ENCODE measurements at regions not wholly inside any gene's neighbourhood (a gene's known extent, or its start where the extent isn't known, plus 50 kb on each side); places are given as distances from the start of the nearest gene placed in this dataset.

DNA sequence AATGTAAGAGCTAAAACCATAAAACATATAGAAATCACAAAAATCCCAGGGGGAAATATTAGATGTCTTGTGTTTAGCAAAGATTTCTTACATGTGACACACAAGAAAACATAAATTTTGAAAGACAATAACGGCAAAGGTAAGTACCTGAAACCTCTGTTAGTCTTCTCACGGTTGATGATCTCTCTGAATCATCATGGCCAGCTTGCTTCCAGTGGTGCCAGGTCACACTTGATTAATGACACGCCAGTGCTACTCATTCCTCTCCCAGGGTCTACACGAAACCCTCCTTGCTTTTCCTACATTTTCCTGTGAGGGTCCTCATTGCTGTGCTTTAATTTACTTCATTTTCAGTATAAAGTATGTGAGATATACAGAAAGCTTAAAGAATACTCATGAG is 114.4 kb upstream of the PARP11 start:
- DNase-seq, result no peak

GRCh38 chr12:3980504-3981272 is 107.5 kb upstream of the PARP11 start:
- DNase-seq, result no peak

- DNase-seq, result no peak
Observed at GRCh38 chr12:3977621-3978020, 104.4 kb upstream of the PARP11 start.

DNA sequence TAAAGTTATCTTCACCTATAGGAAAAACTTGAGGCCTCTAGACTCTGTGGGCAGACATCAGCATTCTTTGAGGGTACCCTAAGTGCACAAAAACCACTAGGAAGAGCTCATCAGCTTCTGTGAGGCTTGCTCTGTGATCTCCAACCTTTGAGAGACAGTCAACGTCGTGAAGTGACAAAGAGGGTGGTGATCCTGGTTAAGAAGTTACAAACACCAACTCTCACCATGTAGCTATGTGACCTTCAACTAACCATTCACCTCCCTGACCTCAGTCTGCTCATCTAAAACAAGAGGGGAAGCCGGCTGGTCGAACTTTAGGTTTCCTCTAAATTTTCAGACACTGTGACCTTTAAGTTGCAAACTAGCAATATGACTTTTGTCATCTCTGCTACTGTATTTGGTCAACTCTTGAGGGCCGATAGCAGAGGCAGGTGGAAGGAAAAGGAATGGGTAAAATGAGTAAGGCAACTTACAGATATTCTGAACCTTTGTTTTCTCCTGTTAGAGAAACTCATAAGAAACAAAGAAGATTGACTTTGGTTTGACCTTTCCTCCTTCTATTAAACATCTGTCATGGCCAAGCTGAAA is 103.2 kb upstream of the PARP11 start:
- no peak for DNase-seq

- DNase-seq, result no peak
Observed at GRCh38 chr12:3975652-3976051, 102.5 kb upstream of the PARP11 start.

DNA sequence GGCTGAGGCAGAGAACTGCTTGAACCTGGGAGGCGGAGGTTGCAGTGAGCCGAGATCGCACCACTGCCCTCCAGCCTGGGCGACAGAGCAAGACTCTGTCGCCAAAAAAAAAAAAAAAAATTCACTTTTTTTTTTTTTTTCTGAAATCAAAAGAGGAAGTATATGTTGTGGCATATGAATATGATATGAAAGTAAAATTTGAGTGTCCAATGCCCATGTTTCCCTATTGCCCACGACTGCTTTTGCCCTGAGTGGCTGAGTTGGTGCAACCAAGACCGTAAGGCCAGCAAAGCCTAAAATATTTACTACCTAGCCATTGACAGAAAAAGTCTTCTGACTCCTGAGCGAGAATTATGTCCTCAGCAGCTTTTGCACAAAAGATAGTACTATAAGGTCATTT is 101.7 kb upstream of the PARP11 start:
- no peak for DNase-seq

GRCh38 chr12:3973973-3974644 is 100.9 kb upstream of the PARP11 start:
- DNase-seq, result no peak

- DNase-seq, result no peak
Observed at GRCh38 chr12:3973269-3973884, 100.2 kb upstream of the PARP11 start.

DNA sequence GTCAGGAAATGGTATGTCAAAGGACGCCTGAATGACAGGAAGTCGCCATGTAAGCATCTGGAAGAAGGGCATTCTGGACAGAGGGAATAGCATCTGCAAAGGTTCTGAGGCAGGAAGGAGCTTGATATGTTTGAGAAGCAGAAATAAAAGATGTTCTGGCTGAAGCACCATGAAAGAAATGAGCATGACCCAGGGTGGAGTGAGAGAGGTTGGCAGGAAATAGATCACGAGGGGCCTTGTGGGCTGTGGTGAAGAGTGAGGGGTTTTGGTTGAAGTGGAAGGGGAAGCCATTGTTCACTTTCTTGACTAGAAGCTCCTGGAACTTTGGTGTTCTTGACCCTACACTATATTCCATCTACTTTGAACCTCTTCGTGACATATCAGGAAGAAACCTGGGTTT is 99.4 kb upstream of the PARP11 start:
- DNase-seq, result no peak

DNA sequence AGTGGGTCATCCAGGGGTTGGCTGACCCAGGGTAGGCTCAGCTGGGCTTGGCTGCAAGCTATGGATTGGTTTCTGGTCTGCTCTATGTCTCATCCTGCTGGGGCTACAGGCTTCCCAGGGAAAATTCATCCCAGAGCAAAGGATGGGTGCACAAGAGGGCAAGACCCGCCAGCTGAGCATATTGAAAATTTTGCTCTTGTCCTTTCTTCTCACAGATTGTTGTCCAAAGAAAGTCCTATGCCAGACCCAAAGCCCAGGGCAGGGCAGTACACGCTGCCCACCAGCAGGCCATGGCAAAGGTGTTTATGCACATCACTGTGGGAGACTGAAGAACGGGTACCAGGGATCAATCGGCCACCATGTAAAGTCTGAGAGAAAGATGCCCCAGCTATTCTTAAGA is 95.3 kb upstream of the PARP11 start:
- no peak for DNase-seq

- no peak for DNase-seq
Observed at GRCh38 chr12:3967556-3968160, 94.5 kb upstream of the PARP11 start.

GRCh38 chr12:3966376-3966775 is 93.2 kb upstream of the PARP11 start:
- DNase-seq, result no peak

DNA sequence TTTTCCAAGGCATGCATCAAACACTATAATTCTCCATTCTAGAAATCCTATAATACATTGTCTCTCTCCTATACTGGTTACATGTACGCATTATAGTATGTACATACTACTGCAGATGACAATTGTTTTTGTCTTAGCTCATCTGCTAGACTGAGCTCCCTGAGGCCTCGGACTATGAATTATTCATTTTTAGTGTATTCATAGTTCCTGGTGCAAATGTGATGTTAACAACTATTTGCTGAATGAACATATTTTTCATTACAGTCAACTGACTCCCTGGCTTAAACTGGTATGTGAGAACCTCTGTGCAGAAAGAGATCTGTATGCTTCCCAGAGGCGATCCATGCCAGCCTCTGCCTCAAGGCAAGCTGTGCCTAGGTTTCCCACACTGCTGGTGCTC is 91.8 kb upstream of the PARP11 start:
- DNase-seq, result no peak

- DNase-seq, result no peak
Observed at GRCh38 chr12:3964439-3964838, 91.2 kb upstream of the PARP11 start.

DNA sequence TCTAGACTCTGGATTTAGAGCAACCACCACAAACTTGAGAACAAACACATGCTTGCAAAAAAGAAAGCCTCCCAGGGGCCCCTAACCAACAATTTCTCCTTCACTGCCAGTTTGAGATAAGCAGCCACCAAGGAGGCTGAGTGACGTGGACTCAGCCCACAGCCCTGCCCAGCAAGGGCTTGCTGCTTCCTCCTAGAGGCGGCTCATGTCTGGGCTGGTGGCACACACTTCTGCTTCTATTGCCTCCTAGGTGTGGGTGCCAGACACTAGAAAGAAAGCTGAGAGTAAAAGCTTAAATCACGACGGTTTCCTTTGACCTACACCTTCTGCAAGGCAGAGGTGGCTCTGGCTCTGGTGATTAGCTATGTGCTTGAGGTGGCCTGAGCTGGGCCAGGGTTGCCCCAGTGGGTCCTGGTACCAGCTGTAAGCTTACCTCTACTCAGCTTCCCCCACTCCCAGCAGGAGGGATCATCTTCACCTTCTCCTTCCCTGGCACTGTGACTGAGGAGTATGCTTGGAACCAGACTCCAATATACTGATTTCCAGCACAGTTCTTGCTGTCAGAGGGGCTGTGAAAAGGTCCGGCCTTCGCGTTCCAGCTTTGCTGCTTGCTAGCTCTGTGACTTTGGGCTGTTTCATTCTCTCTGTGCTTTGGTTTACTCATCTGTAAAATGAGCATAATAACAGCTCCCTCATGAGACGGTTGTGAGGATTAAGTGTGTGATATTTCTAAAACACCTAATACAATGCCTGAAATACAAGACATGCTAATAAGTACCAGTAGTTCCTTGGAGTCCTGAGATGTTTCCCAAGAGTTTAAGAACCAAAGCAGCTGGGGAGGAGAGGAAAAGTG is 89.7 kb upstream of the PARP11 start:
- DNase-seq, result peak; percentile 34

GRCh38 chr12:3961591-3961990 is 88.4 kb upstream of the PARP11 start:
- DNase-seq, result no peak

- DNase-seq, result no peak
Observed at GRCh38 chr12:3959799-3960560, 86.8 kb upstream of the PARP11 start.

DNA sequence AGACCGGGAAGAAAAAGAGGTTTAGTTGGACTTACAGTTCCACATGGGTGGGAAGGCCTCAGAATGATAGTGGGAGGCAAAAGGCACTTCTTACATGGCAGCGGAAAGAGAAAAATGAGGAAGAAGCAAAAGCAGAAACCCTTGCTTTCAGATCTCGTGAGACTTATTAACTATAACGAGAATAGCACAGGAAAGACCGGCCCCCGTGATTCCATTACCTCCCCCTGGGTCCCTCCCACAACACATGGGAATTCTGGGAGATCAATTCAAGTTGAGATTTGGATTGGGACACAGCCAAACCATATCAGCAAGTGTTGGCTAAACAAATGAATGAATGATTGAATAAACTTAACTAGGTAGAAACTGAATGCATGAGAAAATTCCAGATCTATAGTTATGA is 85.3 kb upstream of the PARP11 start:
- DNase-seq, result no peak

DNA sequence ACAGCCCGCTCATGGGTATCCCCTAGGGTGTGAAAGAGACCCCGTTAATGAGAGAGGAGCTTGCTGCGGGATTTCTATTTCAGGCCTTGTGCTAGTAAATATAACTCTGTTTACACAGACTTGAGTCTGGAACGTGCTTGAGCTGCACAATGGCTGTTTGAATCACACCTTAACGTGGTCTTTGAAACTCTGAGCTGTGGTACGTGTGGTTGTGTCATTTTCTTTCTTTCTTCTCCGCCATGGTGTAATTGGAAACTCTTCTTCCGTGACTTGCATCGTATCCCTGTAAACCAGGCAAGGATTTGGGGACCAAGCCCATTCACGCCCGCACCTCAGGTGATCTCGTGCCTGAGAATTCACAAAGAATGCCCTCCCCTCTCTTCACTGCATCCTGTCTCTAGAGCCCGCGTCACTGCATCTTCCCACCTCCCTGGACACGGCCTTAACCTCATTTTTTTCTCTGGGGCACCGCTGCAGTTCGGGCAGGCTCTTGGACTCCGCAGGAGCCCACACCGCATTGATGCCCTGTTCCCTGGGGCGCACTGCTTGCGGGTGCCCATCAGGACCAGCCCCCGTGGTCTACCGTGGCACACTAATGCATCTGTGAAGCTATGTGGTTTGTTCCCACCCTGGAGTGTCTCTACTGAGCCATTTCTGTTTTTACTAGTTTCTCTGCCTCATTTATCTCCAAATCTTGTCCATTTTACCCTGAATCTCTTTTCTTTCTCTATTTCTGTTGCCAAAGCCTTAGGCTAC is 78.4 kb upstream of the PARP11 start:
- no peak for DNase-seq

DNA sequence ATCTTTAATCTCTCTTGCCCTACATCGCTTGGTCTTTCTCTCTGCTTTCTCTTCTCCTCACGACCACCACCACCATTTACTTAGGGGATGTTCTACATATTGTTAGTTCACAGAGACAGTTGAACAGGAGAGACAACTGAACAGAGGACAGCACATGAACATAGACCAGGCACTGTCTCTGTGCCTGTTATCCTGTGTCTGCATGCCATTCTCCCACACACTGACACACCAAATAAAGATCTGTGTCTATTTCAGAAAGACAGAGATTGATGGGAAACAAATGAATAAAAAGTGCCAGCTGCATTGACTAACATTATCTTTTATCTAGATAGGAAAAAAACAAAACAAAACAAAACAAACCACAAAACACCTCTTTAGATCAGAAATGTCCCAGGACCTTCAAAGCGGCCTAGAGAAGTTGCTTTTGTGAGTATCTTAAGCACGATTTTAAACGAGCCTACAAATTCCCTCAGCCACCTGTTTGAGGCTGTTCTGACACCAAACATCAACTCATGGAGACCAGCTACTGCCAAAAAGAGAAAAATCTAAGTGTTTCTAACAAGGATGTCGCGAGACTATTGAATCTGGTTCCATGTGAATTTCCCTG is 77.6 kb upstream of the PARP11 start:
- no peak for DNase-seq

DNA sequence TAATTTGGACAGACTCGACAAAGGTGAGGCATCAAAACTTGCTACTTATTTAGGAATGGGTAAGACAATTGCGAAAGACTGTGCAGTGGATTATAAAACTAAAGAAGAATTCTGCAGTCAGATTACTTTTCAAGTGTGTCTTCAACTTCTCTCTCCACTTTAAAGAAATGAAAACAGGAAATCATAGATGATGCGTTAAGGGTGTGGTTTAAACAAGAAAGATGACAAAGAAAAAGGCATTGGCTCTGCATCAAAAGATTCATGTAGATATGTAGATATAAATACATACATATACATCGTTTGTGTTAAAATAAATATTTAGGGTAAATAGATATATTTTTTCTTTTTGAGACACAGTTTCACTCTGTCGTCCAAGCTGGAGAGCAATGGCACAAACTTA is 74.6 kb upstream of the PARP11 start:
- no peak for DNase-seq
